Panc1 (cell line): ENCODE measurements at regions not wholly inside any gene's neighbourhood (a gene's known extent, or its start where the extent isn't known, plus 50 kb on each side); places are given as distances from the start of the nearest gene placed in this dataset.

Source experiments
- ATAC-seq: fragments of 200-7000 bp; cut with Tn5 transposase; 2 replicates; pipeline ENCODE4 v1.9.1; 2020; ENCODE audit warnings: mild to moderate bottlenecking, moderate library complexity
- BruUV-seq: library from RNA; stranded (reverse); fragments of 400-500 nt; replicated peaks from 2 replicates; lab custom pipeline; 2021; lab: Mats Ljungman, UMichigan
- CTCF ChIA-PET: fragments of 300-600 bp; sonication (Branson Sonifier 250); formaldehyde crosslinking; loops from one replicate; lab custom pipeline; 2022; ENCODE audit warnings: antibody characterized with exemption; lab: Charles Lee
- POLR2A ChIA-PET: fragments of 300-600 bp; sonication (Branson Sonifier 250); formaldehyde crosslinking; loops from one replicate; lab custom pipeline; 2022; ENCODE audit warnings: antibody characterized with exemption; lab: Charles Lee
- DNase-seq: peaks from one replicate; pipeline ENCODE4 v3.0.0-alpha.2; 2010; ENCODE audit warnings: low read depth, low spot score
- H3K27ac ChIP-seq: 2 replicates; pipeline ENCODE4 v1.5.1; 2011; ENCODE audit warnings: mild to moderate bottlenecking, low read length, inconsistent platforms
- H3K27me3 ChIP-seq: fragments of 200-500 bp; sonication (Bioruptor generic); 2 replicates; pipeline ENCODE4 v1.6.0; 2014; ENCODE audit warnings: low read length, inconsistent platforms; ENCODE audit not compliant: control insufficient read depth, insufficient read depth
- H3K36me3 ChIP-seq: fragments of 200-500 bp; sonication (Bioruptor generic); 2 replicates; pipeline ENCODE4 v1.5.1; 2014; ENCODE audit warnings: inconsistent platforms, mild to moderate bottlenecking, low read length, moderate library complexity; ENCODE audit not compliant: control insufficient read depth, insufficient read depth
- H3K4me1 ChIP-seq: 2 replicates; pipeline ENCODE4 v1.5.1; 2011; ENCODE audit warnings: inconsistent platforms, mild to moderate bottlenecking, low read length, moderate library complexity; ENCODE audit not compliant: control insufficient read depth, insufficient read depth
- H3K4me3 ChIP-seq, 2 experiments: 2 replicates each; pipeline ENCODE4 v1.5.1; 2011 to 2012; ENCODE audit warnings: low read depth in 2 of 2, low read length in 2 of 2, mild to moderate bottlenecking in 2 of 2, inconsistent platforms in 1 of 2, moderate library complexity in 1 of 2
- H3K9me3 ChIP-seq: fragments of 200-500 bp; sonication (Bioruptor generic); 2 replicates; pipeline ENCODE4 v1.5.1; 2014; ENCODE audit warnings: low read depth, mild to moderate bottlenecking, inconsistent platforms, low read length, moderate library complexity; ENCODE audit not compliant: control insufficient read depth, insufficient read depth
- POLR2AphosphoS5 ChIP-seq: IDR thresholded peaks from 2 replicates; pipeline ENCODE4 v1.6.1; 2012; ENCODE audit warnings: mild to moderate bottlenecking, low read depth, low read length, moderate library complexity
- SIN3A ChIP-seq: IDR thresholded peaks from 2 replicates; pipeline ENCODE4 v1.6.1; 2012; ENCODE audit warnings: low read depth, mild to moderate bottlenecking, low read length, moderate library complexity, borderline replicate concordance; ENCODE audit not compliant: insufficient read depth
- TCF7L2 ChIP-seq: IDR thresholded peaks from 2 replicates; pipeline ENCODE4 v1.6.1; 2011; ENCODE audit warnings: mild to moderate bottlenecking, low read depth, low read length, inconsistent platforms
- in situ Hi-C: cut with HindIII; loops from 2 replicates; pipeline ENCODE4 v1.10.0; 2016; ENCODE audit warnings: low sequenced_read_pairs, low pct_unique_long_range_greater_than_20kb
- intact Hi-C: fragments of 100-400 bp; cut with micrococcal nuclease; formaldehyde crosslinking; loops from one replicate; pipeline ENCODE4 v1.10.0; 2022; ENCODE audit not compliant: unreplicated experiment
- TF ChIP-seq, protein P1 (sequence below): fragments of 450-650 bp; IDR thresholded peaks from 2 replicates; pipeline ENCODE4 v1.5.1; 2017; ENCODE audit warnings: mild to moderate bottlenecking
- TF ChIP-seq, protein P2 (sequence below), 2 experiments: IDR thresholded peaks; 2 replicates each; pipeline ENCODE4 v1.6.1; 2011 to 2012; ENCODE audit warnings: low read depth in 2 of 2, control low read depth in 1 of 2, low read length in 1 of 2, mild to moderate bottlenecking in 1 of 2, moderate library complexity in 1 of 2; ENCODE audit not compliant: insufficient read depth in 1 of 2

DNA sequence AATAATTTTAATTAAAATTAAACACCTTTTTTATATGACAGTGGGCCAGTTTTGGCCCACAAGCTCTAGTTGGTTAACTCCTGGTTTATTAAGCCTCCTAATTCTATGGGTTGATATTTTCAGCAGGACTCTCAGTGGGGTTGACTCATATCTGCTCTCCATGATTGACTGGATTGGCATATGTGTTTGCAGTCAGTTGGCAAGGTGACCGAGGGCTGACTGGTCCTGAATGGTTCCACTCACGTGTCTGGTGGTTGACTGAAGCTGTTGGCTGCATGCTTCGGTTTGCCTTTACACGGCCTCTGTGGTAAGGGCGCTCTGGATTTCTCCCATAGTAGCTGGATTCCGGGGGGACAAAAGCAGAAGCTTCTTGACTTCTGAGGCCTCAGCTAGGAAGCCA, 65.3 kb upstream of the ZNF280D start:
- H3K27ac ChIP-seq, result no peak overlapping the region
- no peaks in the 10 kb centered on the region for H3K4me1 ChIP-seq
- peaks cover 3% of the 10 kb centered on the region; the same call in 1 of the 2 replicates for H3K27me3 ChIP-seq
- ATAC-seq, result no peak
- no peaks in the 10 kb centered on the region for H3K36me3 ChIP-seq
- H3K4me3 ChIP-seq, result no peak overlapping the region
- in situ Hi-C loops, result no loop called here
- no TSS peak for BruUV-seq
- ChIA-PET CTCF (no interaction called here), POLR2A (interaction anchor here (0.6 kb wide), 1 partner anchor 876 kb away, joined by 3 read pairs; no protein-coding TSS in a partner anchor)
- TF ChIP-seq SIN3A (no peak), POLR2AphosphoS5 (no peak), TCF7L2 (no peak)
- TF ChIP-seq, protein P1, sequence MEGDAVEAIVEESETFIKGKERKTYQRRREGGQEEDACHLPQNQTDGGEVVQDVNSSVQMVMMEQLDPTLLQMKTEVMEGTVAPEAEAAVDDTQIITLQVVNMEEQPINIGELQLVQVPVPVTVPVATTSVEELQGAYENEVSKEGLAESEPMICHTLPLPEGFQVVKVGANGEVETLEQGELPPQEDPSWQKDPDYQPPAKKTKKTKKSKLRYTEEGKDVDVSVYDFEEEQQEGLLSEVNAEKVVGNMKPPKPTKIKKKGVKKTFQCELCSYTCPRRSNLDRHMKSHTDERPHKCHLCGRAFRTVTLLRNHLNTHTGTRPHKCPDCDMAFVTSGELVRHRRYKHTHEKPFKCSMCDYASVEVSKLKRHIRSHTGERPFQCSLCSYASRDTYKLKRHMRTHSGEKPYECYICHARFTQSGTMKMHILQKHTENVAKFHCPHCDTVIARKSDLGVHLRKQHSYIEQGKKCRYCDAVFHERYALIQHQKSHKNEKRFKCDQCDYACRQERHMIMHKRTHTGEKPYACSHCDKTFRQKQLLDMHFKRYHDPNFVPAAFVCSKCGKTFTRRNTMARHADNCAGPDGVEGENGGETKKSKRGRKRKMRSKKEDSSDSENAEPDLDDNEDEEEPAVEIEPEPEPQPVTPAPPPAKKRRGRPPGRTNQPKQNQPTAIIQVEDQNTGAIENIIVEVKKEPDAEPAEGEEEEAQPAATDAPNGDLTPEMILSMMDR, result no peak
- TF ChIP-seq, protein P2, sequence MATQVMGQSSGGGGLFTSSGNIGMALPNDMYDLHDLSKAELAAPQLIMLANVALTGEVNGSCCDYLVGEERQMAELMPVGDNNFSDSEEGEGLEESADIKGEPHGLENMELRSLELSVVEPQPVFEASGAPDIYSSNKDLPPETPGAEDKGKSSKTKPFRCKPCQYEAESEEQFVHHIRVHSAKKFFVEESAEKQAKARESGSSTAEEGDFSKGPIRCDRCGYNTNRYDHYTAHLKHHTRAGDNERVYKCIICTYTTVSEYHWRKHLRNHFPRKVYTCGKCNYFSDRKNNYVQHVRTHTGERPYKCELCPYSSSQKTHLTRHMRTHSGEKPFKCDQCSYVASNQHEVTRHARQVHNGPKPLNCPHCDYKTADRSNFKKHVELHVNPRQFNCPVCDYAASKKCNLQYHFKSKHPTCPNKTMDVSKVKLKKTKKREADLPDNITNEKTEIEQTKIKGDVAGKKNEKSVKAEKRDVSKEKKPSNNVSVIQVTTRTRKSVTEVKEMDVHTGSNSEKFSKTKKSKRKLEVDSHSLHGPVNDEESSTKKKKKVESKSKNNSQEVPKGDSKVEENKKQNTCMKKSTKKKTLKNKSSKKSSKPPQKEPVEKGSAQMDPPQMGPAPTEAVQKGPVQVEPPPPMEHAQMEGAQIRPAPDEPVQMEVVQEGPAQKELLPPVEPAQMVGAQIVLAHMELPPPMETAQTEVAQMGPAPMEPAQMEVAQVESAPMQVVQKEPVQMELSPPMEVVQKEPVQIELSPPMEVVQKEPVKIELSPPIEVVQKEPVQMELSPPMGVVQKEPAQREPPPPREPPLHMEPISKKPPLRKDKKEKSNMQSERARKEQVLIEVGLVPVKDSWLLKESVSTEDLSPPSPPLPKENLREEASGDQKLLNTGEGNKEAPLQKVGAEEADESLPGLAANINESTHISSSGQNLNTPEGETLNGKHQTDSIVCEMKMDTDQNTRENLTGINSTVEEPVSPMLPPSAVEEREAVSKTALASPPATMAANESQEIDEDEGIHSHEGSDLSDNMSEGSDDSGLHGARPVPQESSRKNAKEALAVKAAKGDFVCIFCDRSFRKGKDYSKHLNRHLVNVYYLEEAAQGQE (IDR thresholded peaks at IDR 0.05; ENCODE audit: insufficient read depth in 1 of 2, low read depth in 2 of 2, low read length in 1 of 2), result no peak
- no peaks in the 10 kb centered on the region for H3K9me3 ChIP-seq
- DNase-seq, result no peak
- intact Hi-C loops, result no loop called here

DNA sequence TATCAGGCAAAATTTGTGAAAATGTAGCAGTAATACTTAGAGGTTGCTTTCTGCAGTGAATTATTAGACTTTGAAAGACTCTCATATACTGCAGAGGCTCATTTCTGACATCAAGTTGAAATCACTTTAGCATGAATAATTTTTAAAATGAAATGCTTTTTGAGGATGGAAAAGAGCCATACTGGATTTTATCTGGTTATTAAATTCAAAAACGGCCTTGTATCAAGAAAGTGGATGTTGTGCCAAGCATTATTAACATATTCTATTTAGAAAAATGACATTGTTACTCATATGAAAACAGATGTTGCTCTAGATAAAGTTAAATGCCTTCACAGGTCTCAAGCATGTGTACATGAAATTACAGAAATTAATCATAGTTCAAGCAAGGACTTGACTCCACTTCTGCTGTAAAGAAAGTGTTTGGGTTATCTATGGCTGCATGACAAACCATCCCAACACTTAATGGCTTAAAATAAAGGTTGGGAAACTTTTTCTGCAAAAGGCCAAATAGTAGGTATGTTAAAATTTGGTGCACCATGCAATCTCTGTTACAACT, 64.5 kb upstream of the ZNF280D start:
- in situ Hi-C loops (no loop called here), intact Hi-C loops (no loop called here)
- H3K27ac ChIP-seq, result no peak overlapping the region
- ChIA-PET POLR2A (no interaction called here), CTCF (no interaction called here)
- ATAC-seq (no peak), DNase-seq (no peak)
- H3K4me1 ChIP-seq, result no peaks in the 10 kb centered on the region
- no TSS peak for BruUV-seq
- no peak overlapping the region for H3K4me3 ChIP-seq
- TF ChIP-seq SIN3A (no peak), POLR2AphosphoS5 (no peak)
- H3K36me3 ChIP-seq, result no peaks in the 10 kb centered on the region
- peaks cover 3% of the 10 kb centered on the region; the same call in 1 of the 2 replicates for H3K27me3 ChIP-seq
- H3K9me3 ChIP-seq, result no peaks in the 10 kb centered on the region

DNA sequence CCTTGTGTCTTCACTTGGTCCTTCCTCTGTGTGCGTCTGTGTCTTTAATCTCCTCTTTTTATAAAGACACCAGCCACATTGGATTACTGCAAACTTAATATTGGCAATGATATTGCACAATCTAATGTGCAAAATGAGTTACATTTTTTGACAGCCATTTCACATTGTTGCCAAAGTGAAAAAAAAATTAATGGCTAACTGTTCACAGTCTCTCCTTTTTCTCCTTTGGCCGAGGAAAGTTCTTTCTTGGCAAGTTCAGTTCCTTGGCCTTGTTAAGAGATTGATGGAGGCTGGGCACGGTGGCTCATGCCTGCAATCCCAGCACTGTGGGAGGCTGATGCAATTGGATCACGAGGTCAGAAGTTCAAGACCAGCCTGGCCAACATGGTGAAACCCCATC, 62.2 kb upstream of the ZNF280D start:
- no peak overlapping the region for H3K4me3 ChIP-seq
- DNase-seq (no peak), ATAC-seq (no peak)
- H3K9me3 ChIP-seq, result no peaks in the 10 kb centered on the region
- intact Hi-C loops, result no loop called here
- no peaks in the 10 kb centered on the region for H3K27me3 ChIP-seq
- no peak overlapping the region for H3K27ac ChIP-seq
- in situ Hi-C loops, result no loop called here
- ChIA-PET CTCF (no interaction called here), POLR2A (no interaction called here)
- no peak for TF ChIP-seq SIN3A
- no peak for TF ChIP-seq TCF7L2
- TF ChIP-seq, protein P1, result no peak
- TF ChIP-seq, protein P2 (IDR thresholded peaks at IDR 0.05; ENCODE audit: insufficient read depth in 1 of 2, low read depth in 2 of 2, low read length in 1 of 2), result no peak
- no peak for TF ChIP-seq POLR2AphosphoS5
- BruUV-seq, result no TSS peak
- H3K4me1 ChIP-seq, result no peaks in the 10 kb centered on the region
- no peaks in the 10 kb centered on the region for H3K36me3 ChIP-seq
